ENCODE measurements at regions not wholly inside any gene's neighbourhood (a gene's known extent, or its start where the extent isn't known, plus 50 kb on each side); places are given as distances from the start of the nearest gene placed in this dataset.

DNA sequence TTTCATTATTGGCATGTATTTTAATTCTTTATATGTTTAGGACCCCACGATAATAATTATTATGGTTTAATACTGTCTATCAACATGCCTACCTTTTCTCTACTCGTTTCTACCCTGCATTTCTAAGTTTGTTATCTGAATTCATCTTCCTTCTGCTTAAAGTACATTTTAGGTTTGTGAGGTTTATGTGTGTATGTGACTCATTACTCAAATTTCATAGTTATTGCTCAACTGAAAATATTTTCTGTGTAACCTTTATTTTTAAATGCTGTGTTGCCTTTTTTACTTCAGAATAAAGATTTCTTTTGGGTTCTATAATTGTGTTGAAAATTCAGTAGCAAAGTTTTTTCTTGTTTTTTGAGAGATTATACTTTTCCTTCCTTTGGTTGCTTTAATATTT is 933.9 kb upstream of the LRRTM1 start:
- Histone ChIP-seq H3K4me3 (ENCODE audit: low read depth, low read length, poor library complexity, severe bottlenecking) (no peak overlapping the region), H3K27ac (ENCODE audit: low read depth, low read length, poor library complexity, severe bottlenecking) (no peak overlapping the region), H3K36me3 (ENCODE audit: insufficient read depth, low read length, poor library complexity, severe bottlenecking) (no peaks in the 10 kb centered on the region), H3K27me3 (replicated peaks; ENCODE audit: insufficient read depth, low read depth, low read length, poor library complexity) (no peaks in the 10 kb centered on the region), H3K4me1 (ENCODE audit: insufficient read depth, low read length, poor library complexity, severe bottlenecking) (no peaks in the 10 kb centered on the region), H3K9me3 (ENCODE audit: low read depth, low read length, poor library complexity, severe bottlenecking) (peaks cover 38% of the 10 kb centered on the region)
- TF ChIP-seq, protein P1, sequence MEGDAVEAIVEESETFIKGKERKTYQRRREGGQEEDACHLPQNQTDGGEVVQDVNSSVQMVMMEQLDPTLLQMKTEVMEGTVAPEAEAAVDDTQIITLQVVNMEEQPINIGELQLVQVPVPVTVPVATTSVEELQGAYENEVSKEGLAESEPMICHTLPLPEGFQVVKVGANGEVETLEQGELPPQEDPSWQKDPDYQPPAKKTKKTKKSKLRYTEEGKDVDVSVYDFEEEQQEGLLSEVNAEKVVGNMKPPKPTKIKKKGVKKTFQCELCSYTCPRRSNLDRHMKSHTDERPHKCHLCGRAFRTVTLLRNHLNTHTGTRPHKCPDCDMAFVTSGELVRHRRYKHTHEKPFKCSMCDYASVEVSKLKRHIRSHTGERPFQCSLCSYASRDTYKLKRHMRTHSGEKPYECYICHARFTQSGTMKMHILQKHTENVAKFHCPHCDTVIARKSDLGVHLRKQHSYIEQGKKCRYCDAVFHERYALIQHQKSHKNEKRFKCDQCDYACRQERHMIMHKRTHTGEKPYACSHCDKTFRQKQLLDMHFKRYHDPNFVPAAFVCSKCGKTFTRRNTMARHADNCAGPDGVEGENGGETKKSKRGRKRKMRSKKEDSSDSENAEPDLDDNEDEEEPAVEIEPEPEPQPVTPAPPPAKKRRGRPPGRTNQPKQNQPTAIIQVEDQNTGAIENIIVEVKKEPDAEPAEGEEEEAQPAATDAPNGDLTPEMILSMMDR (conservative IDR thresholded peaks at IDR 0.05; ENCODE audit: low read depth, low read length): no peak
- no peak for TF ChIP-seq EZH2 (IDR thresholded peaks at IDR 0.05; ENCODE audit: borderline replicate concordance, low read depth, low read length, poor library complexity, severe bottlenecking)
- intact Hi-C loops (cut with micrococcal nuclease; ENCODE audit: unreplicated experiment): no loop called here
- CTCF ChIA-PET: no interaction called here
- POLR2A ChIA-PET (ENCODE audit: low non-redundant PET): no interaction called here
- BruUV-seq (replicated peaks): no TSS peak
- DNase-seq (ENCODE audit: low spot score): no peak

DNA sequence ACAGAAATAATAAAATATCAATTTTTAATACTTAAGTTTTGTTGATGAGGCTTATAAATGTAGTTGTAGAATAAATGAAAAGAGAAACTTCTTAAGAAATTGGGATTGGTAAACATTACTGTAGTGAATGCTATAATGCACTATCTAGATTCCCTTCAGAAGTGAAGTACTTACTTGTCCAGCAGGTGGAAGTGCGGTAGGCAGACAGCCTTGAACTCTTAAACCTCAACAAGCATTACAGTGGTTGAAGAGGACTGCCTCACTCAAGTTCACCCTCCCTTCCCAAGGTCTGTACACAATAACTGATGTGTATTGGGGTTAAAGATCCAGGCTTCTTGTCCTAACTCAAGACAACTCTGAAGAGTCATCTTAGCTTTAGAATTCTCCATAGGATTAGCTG is 931.0 kb upstream of the LRRTM1 start:
- Histone ChIP-seq H3K4me1 (ENCODE audit: insufficient read depth, low read length, poor library complexity, severe bottlenecking) (no peaks in the 10 kb centered on the region), H3K27ac (ENCODE audit: low read depth, low read length, poor library complexity, severe bottlenecking) (no peak overlapping the region), H3K36me3 (ENCODE audit: insufficient read depth, low read length, poor library complexity, severe bottlenecking) (no peaks in the 10 kb centered on the region), H3K4me3 (ENCODE audit: low read depth, low read length, poor library complexity, severe bottlenecking) (no peak overlapping the region), H3K27me3 (replicated peaks; ENCODE audit: insufficient read depth, low read depth, low read length, poor library complexity) (no peaks in the 10 kb centered on the region), H3K9me3 (ENCODE audit: low read depth, low read length, poor library complexity, severe bottlenecking) (peaks cover 34% of the 10 kb centered on the region)
- TF ChIP-seq, protein P1 (conservative IDR thresholded peaks at IDR 0.05; ENCODE audit: low read depth, low read length): no peak
- no peak for TF ChIP-seq EZH2 (IDR thresholded peaks at IDR 0.05; ENCODE audit: borderline replicate concordance, low read depth, low read length, poor library complexity, severe bottlenecking)
- no peak for DNase-seq (ENCODE audit: low spot score)
- ChIA-PET CTCF (no interaction called here), POLR2A (ENCODE audit: low non-redundant PET) (no interaction called here)
- BruUV-seq (replicated peaks): no TSS peak
- intact Hi-C loops (cut with micrococcal nuclease; ENCODE audit: unreplicated experiment): no loop called here

DNA sequence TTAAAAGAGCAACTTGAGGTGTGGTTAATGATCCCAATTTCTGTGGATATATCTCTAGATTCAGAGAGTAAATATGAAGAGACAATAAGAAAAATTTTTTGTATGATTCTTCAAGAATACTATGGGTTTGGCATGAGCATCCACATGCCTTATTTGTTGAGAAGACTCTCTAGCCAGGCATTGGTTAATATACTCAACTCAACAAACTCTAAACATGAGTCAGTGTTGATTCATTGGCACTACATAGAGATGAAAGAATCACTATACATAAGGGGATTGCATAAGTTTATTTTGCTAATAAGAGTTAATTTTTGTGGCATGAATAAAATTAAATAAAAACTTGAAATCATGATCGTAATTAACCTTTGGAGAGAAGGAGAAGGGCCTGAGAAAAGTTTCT is 930.2 kb upstream of the LRRTM1 start:
- Histone ChIP-seq H3K9me3 (ENCODE audit: low read depth, low read length, poor library complexity, severe bottlenecking) (peaks cover 35% of the 10 kb centered on the region), H3K27ac (ENCODE audit: low read depth, low read length, poor library complexity, severe bottlenecking) (no peak overlapping the region), H3K4me3 (ENCODE audit: low read depth, low read length, poor library complexity, severe bottlenecking) (no peak overlapping the region), H3K36me3 (ENCODE audit: insufficient read depth, low read length, poor library complexity, severe bottlenecking) (no peaks in the 10 kb centered on the region), H3K27me3 (replicated peaks; ENCODE audit: insufficient read depth, low read depth, low read length, poor library complexity) (no peaks in the 10 kb centered on the region), H3K4me1 (ENCODE audit: insufficient read depth, low read length, poor library complexity, severe bottlenecking) (no peaks in the 10 kb centered on the region)
- no peak for TF ChIP-seq EZH2 (IDR thresholded peaks at IDR 0.05; ENCODE audit: borderline replicate concordance, low read depth, low read length, poor library complexity, severe bottlenecking)
- TF ChIP-seq, protein P1 (conservative IDR thresholded peaks at IDR 0.05; ENCODE audit: low read depth, low read length): no peak
- no peak for DNase-seq (ENCODE audit: low spot score)
- intact Hi-C loops (cut with micrococcal nuclease; ENCODE audit: unreplicated experiment): no loop called here
- BruUV-seq (replicated peaks): no TSS peak
- POLR2A ChIA-PET (ENCODE audit: low non-redundant PET): no interaction called here
- CTCF ChIA-PET: no interaction called here

Measured in A673 (cell line).